ENCODE measurements at regions not wholly inside any gene's neighbourhood (a gene's known extent, or its start where the extent isn't known, plus 50 kb on each side); places are given as distances from the start of the nearest gene placed in this dataset.

DNA sequence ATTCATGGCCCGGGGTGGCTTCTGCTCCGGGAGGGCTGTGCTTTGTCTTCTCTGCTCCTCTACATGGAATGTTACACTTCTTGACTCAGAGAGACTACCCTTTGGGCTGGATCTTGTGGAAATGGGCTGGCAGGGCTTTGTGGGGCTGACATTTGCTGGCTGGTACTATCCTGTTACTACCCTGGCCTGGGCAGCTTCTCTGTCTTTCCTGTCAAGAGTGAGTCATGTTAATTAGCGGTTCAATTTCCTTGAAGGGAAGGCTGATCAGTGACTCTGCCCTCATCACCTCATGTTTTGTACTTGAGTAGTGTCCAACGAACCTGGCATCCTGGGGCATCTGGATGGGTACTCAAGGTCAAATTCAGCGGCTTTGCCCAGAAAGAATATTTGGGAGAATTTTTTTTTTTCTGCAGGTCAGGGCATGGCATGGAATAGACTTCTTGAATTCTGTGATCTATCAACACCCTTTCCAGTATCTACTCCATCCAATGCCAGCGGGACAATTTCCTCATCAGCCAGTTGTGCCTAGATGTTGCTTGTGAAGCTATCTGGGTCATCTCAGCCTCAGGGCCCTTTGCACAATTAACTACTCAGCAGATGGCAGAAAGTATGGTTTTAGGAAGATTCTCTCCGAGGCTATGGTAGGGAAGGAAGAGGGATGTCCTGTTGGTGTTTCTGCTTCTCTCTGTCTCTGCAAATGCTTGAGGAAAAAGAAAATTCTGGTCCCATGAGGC is 140.5 kb upstream of the PLET1 start:
- no peak for DNase-seq

GRCh38 chr11:112403432-112403831 is 142.8 kb upstream of the PLET1 start:
- DNase-seq, result no peak

- no peak for DNase-seq
Measured at GRCh38 chr11:112404112-112404511, 143.5 kb upstream of the PLET1 start.

DNA sequence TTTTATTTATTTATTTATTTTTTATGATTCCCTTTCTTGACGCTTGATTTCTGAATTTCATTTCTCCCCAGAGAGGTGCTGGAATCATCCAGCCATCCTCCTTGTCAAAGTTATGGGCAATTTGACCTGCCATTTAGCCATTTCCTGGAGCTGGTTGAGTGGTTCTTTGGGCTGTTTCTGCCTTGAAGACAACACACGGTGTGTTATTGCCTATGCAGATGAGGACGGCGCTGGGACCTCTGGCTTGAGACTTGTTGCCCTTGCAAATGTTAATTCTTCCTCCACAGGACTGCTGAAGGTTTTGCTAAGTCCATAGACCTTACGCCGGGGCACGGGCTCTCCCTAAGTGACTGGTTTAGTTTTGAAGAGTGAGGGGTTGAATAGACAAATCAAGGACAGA is 147.9 kb upstream of the PLET1 start:
- DNase-seq, result no peak

DNA sequence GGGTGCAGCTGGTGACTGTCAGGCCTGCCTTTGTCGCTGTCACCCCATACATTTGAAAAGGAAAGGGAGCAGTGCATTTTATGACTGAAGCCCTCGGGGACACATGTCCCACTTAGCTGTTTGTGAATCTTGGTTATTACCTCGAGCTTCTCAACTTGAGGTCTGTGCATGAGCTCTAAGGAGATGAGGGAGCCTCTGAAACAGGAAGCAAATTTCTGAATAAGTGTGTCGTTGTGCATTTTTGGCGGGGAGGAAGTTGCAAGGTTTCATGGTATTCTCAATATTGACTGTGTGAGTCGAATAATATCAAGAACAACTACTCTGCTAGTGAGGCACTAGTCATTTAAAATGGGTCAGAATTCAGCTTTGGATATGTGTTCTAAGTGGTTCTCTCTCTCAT is 149.7 kb upstream of the PLET1 start:
- no peak for DNase-seq

GRCh38 chr11:112412383-112412782 is 151.7 kb upstream of the PLET1 start:
- DNase-seq, result no peak

DNA sequence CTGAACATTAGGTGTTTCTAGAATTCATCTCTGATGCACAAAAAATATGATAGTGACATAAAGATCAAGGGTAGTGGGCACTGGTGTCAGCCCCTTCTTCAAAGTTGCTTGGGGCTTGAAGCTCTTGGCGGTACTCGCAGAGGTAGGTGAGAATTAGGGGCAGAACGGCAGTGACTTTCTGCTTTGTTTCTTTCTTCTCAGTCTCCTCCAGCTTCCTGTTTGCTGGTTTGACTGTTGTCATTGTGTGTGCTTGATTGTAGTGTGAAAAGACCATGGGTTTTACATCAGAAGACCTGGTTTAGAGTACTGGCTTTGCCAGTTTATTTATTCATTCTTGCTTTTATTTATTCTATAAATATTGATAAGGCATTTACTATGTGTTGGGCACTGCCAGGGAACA is 156.7 kb upstream of the PLET1 start:
- DNase-seq, result no peak

- DNase-seq, result no peak
Measured at GRCh38 chr11:112418438-112418837, 157.8 kb upstream of the PLET1 start.

- no peak for DNase-seq
Measured at GRCh38 chr11:112421879-112422278, 161.2 kb upstream of the PLET1 start.

DNA sequence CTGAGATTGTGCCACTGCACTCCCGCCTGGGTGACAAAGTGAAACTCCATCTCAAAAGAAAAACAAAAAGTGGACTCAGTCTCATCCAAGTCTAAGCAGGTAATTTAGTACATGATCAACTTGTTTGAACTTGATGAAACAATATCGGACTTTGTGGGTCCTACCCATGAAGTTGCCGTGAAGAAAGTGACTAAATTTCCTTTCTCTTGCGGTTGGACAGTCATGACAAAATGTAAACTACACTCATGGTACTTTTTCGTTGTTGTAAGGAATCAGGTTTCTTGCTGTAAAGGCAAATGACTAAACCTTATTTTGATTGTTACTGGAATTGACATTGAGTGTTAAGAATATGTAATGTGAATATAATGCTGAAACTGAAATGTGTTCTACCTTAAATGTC is 164.5 kb upstream of the PLET1 start:
- DNase-seq, result no peak

- no peak for DNase-seq
Measured at GRCh38 chr11:112437096-112437495, 176.4 kb upstream of the PLET1 start.

DNA sequence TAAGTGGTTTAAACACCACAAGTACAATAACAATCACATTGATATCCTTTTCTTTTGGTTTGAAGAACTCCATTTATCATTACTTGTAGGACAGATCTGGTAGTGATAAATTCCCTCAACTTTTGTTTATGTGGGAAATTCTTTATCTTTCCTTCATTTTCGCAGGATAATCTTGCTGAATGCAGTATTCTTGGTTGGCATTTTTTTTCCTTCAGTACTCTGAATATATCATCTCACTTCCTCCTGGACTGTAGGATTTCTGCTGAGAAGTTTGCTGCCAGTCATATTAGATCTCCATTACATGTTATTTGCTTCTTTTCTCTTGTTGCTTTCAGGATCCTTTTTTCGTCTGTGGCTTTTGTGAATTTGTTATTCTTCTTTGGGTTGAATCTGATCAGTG is 179.0 kb upstream of the PLET1 start:
- no peak for DNase-seq

DNA sequence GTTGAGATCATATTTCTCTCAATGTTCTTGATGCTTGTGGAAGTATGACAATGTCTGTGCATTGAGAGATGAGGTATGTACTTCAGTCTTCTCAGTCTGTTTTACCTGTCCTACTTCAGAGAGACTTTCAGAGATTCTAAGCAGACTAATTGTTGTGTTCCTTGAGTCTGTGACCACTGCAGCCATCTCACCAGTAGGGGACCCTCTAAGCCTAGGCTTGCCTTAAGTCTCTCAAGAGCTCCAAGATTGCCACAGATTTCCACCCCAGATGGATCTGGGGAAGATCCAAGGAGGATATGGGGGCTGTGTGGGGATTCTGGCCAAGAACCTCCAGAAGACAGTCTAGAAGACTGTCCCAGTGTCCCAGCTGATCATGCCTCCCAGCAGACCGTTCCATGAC is 179.9 kb upstream of the PLET1 start:
- DNase-seq, result no peak

DNA sequence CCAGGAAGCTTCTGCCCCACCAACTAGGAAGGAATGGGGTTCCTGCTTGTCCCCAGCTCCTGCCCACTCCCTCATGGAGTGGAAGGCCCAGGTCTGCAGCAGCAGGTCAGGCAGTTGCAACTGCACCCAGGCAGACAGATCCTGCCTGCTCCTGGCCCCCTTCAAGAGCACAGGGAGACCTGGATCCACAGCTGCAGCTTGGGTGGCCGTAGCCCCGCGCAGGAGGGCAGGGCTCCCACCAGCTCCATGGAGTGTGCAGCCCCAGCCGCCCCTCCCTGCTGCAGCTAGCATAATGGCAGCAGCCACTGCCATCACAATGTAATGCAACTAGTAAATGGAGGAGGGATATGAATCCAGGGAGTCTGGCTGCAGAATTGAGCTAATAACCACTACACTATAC is 187.5 kb upstream of the PLET1 start:
- DNase-seq, result no peak

DNA sequence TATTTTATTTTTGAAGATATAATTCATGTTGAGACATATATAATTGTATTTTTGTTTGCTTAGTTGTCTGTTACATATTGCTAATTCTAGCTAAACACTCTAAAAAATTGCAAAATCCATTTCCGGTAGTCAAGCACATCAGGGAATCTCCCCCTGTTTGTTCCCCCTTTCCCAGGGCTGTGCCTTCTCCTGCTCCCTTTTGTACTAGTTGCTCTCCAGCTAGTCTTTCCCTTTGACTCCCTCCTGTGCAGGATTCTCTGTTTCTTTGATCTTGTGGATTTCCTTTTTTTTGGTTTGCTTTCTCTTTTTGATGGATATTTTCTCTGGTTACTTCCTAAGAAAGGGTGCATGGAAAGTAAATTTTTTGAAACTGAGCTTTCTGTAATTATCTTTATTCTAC is 188.1 kb upstream of the PLET1 start:
- no peak for DNase-seq

DNA sequence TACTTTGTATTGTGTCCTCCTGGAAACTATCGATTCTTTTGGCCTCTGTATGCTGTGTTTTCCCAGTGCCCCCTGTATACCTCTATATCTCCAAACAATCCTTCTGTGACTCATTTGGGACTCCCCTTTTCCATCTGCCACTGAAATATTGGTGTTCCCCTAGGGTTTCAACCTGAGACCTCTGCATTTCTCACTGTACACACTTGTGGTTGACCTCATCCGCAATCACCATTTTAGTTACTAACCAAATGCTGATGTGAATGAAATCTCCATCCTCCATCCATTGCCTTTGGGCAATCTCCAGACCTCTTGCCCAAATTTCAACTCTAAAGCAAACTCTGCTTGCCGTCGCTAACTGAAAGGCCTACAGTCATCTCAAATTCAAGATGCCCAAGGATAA is 190.6 kb upstream of the PLET1 start:
- no peak for DNase-seq

- no peak for DNase-seq
Measured at GRCh38 chr11:112453601-112454577, 193.2 kb upstream of the PLET1 start.

DNA sequence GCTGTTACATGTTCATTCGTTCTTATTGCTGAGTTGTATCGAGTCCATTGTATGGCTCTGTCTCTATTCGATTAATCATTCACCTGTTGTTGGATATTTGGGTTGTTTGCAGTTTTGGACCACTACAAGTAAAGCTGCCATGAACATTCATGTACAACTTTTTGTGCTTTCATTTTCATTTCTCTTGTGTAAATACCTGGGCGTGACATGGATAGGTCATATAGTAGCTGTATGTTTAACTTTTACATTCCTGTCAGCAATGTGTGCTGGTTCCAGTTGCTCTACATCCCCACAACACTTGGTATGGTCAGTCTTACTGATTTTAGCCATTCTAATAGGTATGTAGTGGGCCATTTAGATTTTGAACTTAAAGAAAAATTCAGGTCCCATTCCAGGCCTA is 194.2 kb upstream of the PLET1 start:
- DNase-seq, result no peak

DNA sequence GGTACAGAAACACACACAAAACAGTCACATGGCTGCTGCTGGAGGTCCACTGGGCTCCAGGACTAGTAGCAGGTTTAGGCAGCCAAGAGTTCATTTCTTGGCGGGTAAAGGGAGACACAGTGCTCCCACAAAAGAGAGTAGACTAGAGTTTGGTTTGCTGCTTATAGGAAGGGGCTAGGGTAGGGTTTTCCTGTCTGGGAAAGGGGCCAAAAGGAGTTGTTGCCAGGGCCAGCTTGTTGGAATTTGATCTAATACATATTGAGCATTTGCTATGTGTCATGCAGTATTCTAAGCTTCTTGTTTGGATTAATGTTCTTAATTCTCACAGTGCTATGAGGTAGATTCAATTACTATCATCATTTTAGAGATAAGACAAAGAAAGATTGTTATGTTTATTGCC is 195.1 kb upstream of the PLET1 start:
- no peak for DNase-seq

GRCh38 chr11:112457532-112457931 is 196.9 kb upstream of the PLET1 start:
- DNase-seq, result no peak

GRCh38 chr11:112459001-112459400 is 198.3 kb upstream of the PLET1 start:
- no peak for DNase-seq

- no peak for DNase-seq
Measured at GRCh38 chr11:112460141-112460540, 199.5 kb upstream of the PLET1 start.

- DNase-seq, result no peak
Measured at GRCh38 chr11:112464949-112465348, 204.3 kb upstream of the PLET1 start.

DNA sequence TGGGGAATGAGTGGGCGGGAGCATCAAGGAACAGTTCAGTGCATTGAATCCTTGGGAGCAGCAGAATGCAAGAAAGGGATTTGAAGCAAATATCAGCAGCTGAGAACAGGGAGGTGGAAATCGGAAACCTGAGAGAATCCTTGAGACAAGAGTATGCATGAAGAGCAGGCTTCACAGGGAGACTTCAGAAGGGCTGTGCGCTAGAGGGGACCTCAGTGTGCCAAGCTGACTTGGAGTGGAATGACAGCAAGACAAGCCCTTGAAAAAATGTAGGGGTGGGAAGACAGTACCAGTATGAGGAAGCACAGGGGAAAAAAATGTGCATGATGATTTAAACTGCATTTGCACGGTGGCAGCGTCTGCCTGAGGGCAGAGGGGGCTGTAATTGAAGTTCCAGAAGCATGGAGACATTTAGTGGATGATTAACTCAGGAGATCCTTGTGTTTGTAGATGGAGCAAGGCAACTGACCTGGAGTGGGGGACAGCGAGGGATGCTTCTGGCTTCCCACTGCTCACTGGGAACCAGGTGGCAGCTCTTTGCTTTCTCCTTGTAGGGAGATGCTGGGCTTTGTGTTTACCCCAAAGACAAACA is 204.9 kb upstream of the PLET1 start:
- DNase-seq, result no peak

Measured in T1000 (cell line).